AG04450 (cell line): ENCODE measurements at regions not wholly inside any gene's neighbourhood (a gene's known extent, or its start where the extent isn't known, plus 50 kb on each side); places are given as distances from the start of the nearest gene placed in this dataset.
A peak's percentile ranks its signal among the peaks of the same experiment; 100 is the strongest.

Experiments
- CTCF ChIA-PET: fragments of 300-600, 350-600 bp; formaldehyde crosslinking; extraction: SDS; loops from one replicate; lab custom pipeline; 2022; ENCODE audit warnings: antibody characterized with exemption, inconsistent platforms; lab: Charles Lee
- POLR2A ChIA-PET: fragments of 350-600 bp; formaldehyde crosslinking; extraction: SDS; loops from one replicate; lab custom pipeline; 2021; ENCODE audit warnings: antibody characterized with exemption, inconsistent platforms; lab: Yijun Ruan, JAX
- DNase-seq: peaks from one replicate; pipeline ENCODE4 v3.0.0-alpha.2; 2011; ENCODE audit warnings: low read depth, low spot score
- H3K27ac ChIP-seq: one replicate; pipeline ENCODE4 v1.5.1; 2012; ENCODE audit warnings: low read depth, low read length, control low read depth
- H3K27me3 ChIP-seq: one replicate; pipeline ENCODE4 v1.6.0; 2012; ENCODE audit warnings: low read length; ENCODE audit not compliant: control insufficient read depth, insufficient read depth
- H3K4me3 ChIP-seq: 2 replicates; pipeline ENCODE4 v1.5.1; 2011; ENCODE audit warnings: mild to moderate bottlenecking, low read depth, low read length, control low read depth
- H3K9me3 ChIP-seq: 2 replicates; pipeline ENCODE4 v1.5.1; 2012; ENCODE audit warnings: low read length; ENCODE audit not compliant: control insufficient read depth, insufficient read depth
- CTCF ChIP-seq: IDR thresholded peaks from 2 replicates; pipeline ENCODE4 v1.5.1; 2011; ENCODE audit warnings: low read depth, low read length, control low read depth, inconsistent platforms

GRCh38 chr15:96046620-96047240, 283.8 kb upstream of the NR2F2 start:
- no peak for DNase-seq
- Histone ChIP-seq H3K4me3 (peak overlapping the region; percentile 34; the same call in 1 of the 2 replicates), H3K27me3 (no peaks in the 10 kb centered on the region), H3K9me3 (no peaks in the 10 kb centered on the region), H3K27ac (peak overlapping the region; percentile 90)
- TF ChIP-seq CTCF, result 0 out of 2 replicates have a peak, but pooled peaks have one; percentile 11
- ChIA-PET POLR2A (no interaction called here), CTCF (interaction anchor here (1.1 to 3.9 kb wide), 6 partner anchors 13 to 1023 kb away, joined by 3 to 18 read pairs (median 4); no protein-coding TSS in a partner anchor)

DNA sequence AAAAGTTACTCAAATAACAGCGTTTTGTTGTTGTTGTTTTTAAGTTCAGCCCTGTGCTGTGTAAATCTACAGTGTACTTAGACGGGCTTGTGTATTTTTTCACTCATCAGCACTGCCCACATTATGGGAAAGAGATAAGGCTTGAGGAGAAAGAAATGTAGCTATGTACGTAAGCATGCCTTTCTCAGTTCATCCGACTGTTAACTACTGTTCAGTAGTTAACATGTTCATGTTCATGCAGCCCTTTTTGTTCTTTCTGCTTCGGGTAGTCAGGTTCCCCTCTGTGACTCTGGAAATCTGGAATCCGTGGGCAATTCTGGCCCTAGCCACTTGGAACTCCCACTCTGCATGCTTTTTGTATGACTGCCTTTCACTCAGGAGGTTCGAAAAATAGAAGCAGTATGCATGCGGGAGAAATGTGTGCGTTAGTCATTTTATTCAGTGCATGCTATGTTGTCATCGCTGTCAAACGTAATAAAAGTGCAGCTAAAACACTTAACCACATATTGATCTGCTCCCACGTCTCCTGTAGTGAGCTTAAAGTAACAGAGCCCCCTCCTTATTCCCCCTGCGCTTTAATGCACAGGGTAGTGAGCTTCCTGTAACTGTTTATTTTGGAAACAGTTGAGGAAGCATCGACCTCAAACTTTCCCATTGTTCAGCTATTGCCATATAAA, 283.1 kb upstream of the NR2F2 start:
- Histone ChIP-seq H3K27me3 (no peaks in the 10 kb centered on the region), H3K27ac (peak overlapping the region; percentile 90), H3K4me3 (peak overlapping the region; percentile 34), H3K9me3 (no peaks in the 10 kb centered on the region)
- CTCF ChIA-PET, result interaction anchor here (1.1 to 3.9 kb wide), 6 partner anchors 12 to 1023 kb away, joined by 3 to 18 read pairs (median 4); no protein-coding TSS in a partner anchor
- POLR2A ChIA-PET, result interaction anchor here (1.1 kb wide), 1 partner anchor 283 kb away, joined by 3 read pairs; the partner anchor contains the start of gene NR2F2
- peak; percentile 76 for DNase-seq
- TF ChIP-seq CTCF, result peak; percentile 25

- DNase-seq, result no peak
- Histone ChIP-seq H3K9me3 (no peaks in the 10 kb centered on the region), H3K27me3 (peaks cover 2% of the 10 kb centered on the region), H3K4me3 (no peak overlapping the region), H3K27ac (no peak overlapping the region)
- TF ChIP-seq CTCF, result no peak
- POLR2A ChIA-PET, result no interaction called here
- CTCF ChIA-PET, result interaction anchor here (3.9 kb wide), 1 partner anchor 278 kb away, joined by 18 read pairs; no protein-coding TSS in a partner anchor
Measured at GRCh38 chr15:96049323-96049722, 281.2 kb upstream of the NR2F2 start.

GRCh38 chr15:96049766-96050165, 280.7 kb upstream of the NR2F2 start:
- no peak for TF ChIP-seq CTCF
- ChIA-PET CTCF (no interaction called here), POLR2A (no interaction called here)
- Histone ChIP-seq H3K27ac (no peak overlapping the region), H3K27me3 (peaks cover 2% of the 10 kb centered on the region), H3K9me3 (no peaks in the 10 kb centered on the region), H3K4me3 (no peak overlapping the region)
- DNase-seq, result no peak

GRCh38 chr15:96051598-96051997, 278.9 kb upstream of the NR2F2 start:
- ChIA-PET CTCF (no interaction called here), POLR2A (no interaction called here)

More at GRCh38 chr15:96051598-96051997, 278.9 kb upstream of the NR2F2 start:
- DNase-seq, result no peak
- no peak for TF ChIP-seq CTCF
- H3K9me3 ChIP-seq, result no peaks in the 10 kb centered on the region
- peaks cover 2% of the 10 kb centered on the region for H3K27me3 ChIP-seq
- no peak overlapping the region for H3K4me3 ChIP-seq
- H3K27ac ChIP-seq, result no peak overlapping the region
